Naive thymus-derived CD8-positive, alpha-beta T cell (primary cell): ENCODE measurements at regions not wholly inside any gene's neighbourhood (a gene's known extent, or its start where the extent isn't known, plus 50 kb on each side); places are given as distances from the start of the nearest gene placed in this dataset.

Experiments used
- ATAC-seq, 2 donors: fragments of 150-1000 bp; cut with Tn5 transposase in 1 of 2; sonication (Bioruptor Pico), chemical (Tn5 transposase) in 1 of 2; 1 replicate in 1 of 2; 2 replicates in 1 of 2; pipeline ENCODE4 v1.10.0; 2021; ENCODE audit warnings: mild to moderate bottlenecking in 2 of 2, moderate library complexity in 2 of 2
- POLR2A ChIA-PET: fragments of 350-600 bp; sonication (Branson Sonifier 250); formaldehyde crosslinking; loops from one replicate; lab custom pipeline; 2021; ENCODE audit warnings: antibody characterized with exemption; lab: Charles Lee
- DNase-seq, 10 donors: peaks; one replicate each; pipeline versions ENCODE4 v3.0.0 to v3.0.0-alpha.2; 2020 to 2022
- H3K27ac Mint-ChIP-seq, 10 donors: one replicate each; pipeline ENCODE4 v1.8.0; 2020 to 2022; ENCODE audit warnings: mild to moderate bottlenecking in 10 of 10, mixed read lengths in 10 of 10, moderate library complexity in 4 of 10, inconsistent platforms in 1 of 10
- H3K27me3 Mint-ChIP-seq, 5 donors: one replicate each; pipeline ENCODE4 v1.8.0; 2021 to 2022; ENCODE audit warnings: mixed read lengths in 5 of 5
- H3K36me3 Mint-ChIP-seq, 3 donors: one replicate each; pipeline ENCODE4 v1.8.0; 2020 to 2022; ENCODE audit warnings: mixed read lengths in 3 of 3, mild to moderate bottlenecking in 2 of 3, inconsistent platforms in 1 of 3
- H3K4me1 Mint-ChIP-seq, 4 donors: one replicate each; pipeline ENCODE4 v1.8.0; 2021 to 2022; ENCODE audit warnings: mixed read lengths in 4 of 4
- H3K4me3 Mint-ChIP-seq, 10 donors: one replicate each; pipeline ENCODE4 v1.8.0; 2020 to 2022; ENCODE audit warnings: mild to moderate bottlenecking in 10 of 10, mixed read lengths in 10 of 10, moderate library complexity in 6 of 10, inconsistent platforms in 1 of 10
- H3K9me3 Mint-ChIP-seq, 9 donors: one replicate each; pipeline ENCODE4 v1.8.0; 2020 to 2022; ENCODE audit warnings: mixed read lengths in 9 of 9, mild to moderate bottlenecking in 3 of 9, inconsistent platforms in 1 of 9, moderate library complexity in 1 of 9

DNA sequence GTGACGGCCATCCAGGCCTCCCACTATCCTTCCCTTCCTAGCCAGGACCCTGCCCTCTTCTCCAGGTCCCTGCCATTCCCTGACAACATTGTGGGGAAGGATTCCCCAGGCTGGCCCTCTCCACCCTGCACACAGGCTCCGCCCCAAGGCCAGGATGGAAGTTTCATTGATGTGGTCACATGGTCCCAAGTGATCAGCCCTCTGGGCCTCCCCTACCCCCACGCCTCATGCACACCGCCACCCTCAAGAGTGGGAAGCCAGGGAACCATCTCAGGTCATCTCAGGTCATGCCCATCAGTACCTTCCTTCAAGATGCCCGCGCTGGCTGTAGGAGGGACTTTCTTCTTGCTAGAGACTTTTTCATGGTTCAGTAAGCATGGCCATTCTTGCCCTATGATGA, 514.8 kb upstream of the RAB6C start:
- no peak for ATAC-seq
- peaks cover 0 to 6% (median 0%) of the 10 kb centered on the region in 9 donors for H3K9me3 Mint-ChIP-seq
- POLR2A ChIA-PET = no interaction called here
- no peak overlapping the region for H3K27ac Mint-ChIP-seq
- H3K4me1 Mint-ChIP-seq = peaks cover 0 to 2% (median 0%) of the 10 kb centered on the region in 4 donors
- DNase-seq = no peak
- H3K27me3 Mint-ChIP-seq = peaks cover 0 to 3% (median 0%) of the 10 kb centered on the region in 5 donors
- no peak overlapping the region for H3K4me3 Mint-ChIP-seq
- no peaks in the 10 kb centered on the region for H3K36me3 Mint-ChIP-seq

DNA sequence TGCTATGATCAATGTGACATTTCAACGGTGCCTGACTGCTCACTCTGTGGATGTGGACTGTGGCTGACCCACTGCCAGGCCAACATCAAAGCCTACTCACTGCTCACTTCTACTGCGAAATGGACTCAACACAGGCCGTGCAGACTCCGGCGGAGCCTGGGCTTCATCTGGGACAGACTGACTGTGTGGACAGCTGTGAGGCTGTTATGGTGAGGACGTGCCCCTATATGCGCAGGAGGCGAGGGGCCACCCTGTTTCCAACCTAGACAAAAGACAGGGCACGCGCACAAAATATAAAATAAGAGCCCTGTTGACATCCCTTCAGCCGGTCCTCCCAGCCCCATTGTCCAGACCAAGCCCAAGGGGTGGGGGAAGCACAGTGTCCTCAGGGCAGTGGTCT, 514.4 kb upstream of the RAB6C start:
- Mint-ChIP-seq H3K9me3 (peaks cover 0 to 6% (median 0%) of the 10 kb centered on the region in 9 donors), H3K36me3 (no peaks in the 10 kb centered on the region), H3K4me1 (peaks cover 0 to 2% (median 0%) of the 10 kb centered on the region in 4 donors), H3K27ac (no peak overlapping the region), H3K4me3 (no peak overlapping the region), H3K27me3 (peaks cover 0 to 3% (median 0%) of the 10 kb centered on the region in 5 donors)
- POLR2A ChIA-PET = no interaction called here
- no peak for DNase-seq
- ATAC-seq = no peak

DNA sequence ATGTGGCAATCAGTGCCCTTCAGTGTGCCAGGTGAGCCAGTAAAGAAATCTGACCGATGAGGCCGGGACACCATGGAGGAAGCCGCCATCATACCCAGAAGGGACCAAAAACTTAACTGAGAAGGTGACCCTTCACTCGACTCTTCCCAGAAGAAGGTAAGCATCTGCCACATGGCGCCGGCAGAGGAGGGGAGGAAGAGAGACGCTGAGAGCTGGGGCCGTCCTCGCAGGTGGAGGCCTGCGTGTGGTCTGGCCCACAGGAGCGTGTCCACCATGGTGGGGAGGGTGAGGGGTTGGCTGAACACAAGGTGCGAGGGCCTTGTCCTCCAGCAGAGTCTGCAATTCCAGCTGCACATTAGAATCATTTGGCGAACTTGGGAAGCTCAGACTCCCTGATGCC, 513.1 kb upstream of the RAB6C start:
- Mint-ChIP-seq H3K27ac (no peak overlapping the region), H3K9me3 (peaks cover 0 to 6% (median 0%) of the 10 kb centered on the region in 9 donors), H3K27me3 (peaks cover 0 to 3% (median 0%) of the 10 kb centered on the region in 5 donors), H3K4me1 (peaks cover 0 to 2% (median 0%) of the 10 kb centered on the region in 4 donors), H3K36me3 (no peaks in the 10 kb centered on the region), H3K4me3 (no peak overlapping the region)
- POLR2A ChIA-PET = no interaction called here
- no peak for DNase-seq
- no peak for ATAC-seq

DNA sequence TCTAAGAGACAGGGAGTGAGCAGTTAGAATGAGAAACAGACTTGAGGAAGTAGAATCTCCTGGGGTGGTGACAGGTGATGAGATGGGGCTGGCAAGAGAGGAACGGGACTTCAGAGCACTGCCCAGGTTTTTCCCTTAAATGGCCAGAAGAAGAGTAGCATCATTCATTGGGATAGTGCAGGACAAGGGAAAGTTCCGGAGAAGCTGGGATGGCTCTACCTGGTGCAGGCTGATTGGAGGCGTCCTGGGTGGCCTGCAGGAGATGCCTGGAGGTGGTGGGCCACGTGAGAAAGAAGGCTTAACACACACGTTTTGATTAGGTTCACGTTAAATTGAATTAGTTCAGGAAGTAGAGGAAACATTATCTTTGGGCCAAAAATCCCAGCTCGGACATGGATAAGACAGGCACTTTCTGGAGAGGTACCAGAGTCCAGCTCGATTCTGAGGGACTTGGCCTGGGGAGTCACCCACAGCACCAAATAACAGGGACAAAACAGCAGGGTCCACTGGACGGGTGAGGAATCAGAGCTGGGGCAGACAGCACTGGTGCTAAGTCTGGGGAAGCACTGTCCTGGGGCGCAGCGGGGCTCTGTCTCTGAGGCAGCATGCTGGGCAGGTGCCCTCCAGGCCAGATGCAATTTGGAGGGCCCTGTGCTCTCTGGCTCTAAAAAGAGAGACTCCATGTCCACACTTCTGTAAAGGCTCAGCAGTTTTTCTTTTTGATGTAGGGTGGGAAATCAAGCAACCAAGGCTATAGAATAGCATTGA, 512.3 kb upstream of the RAB6C start:
- Mint-ChIP-seq H3K4me1 (peaks cover 0 to 2% (median 0%) of the 10 kb centered on the region in 4 donors), H3K27me3 (peaks cover 0 to 3% (median 0%) of the 10 kb centered on the region in 5 donors), H3K9me3 (peaks cover 0 to 4% (median 0%) of the 10 kb centered on the region in 9 donors), H3K4me3 (no peak overlapping the region), H3K27ac (no peak overlapping the region), H3K36me3 (no peaks in the 10 kb centered on the region)
- ATAC-seq (no peak), DNase-seq (no peak)
- POLR2A ChIA-PET = no interaction called here

DNA sequence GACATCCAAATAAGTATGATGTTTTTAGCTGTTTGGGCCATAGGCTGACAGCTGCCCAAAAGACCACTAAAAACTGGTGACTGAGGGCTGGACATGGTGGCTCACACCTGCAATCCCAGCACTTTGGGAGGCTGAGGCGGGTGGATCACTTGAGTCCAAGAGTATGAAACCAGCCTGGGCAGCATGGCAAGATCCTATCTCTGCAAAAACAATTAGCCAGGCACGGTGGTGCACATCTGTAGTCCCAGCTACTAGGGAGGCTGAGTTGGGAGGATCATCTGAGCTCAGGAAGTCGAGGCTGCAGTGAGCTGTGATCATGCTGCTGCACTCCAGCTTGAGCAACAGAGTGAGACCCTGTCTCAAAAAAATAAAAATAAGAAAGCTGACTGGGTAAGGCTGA, 511.5 kb upstream of the RAB6C start:
- Mint-ChIP-seq H3K9me3 (peaks cover 0 to 4% (median 0%) of the 10 kb centered on the region in 9 donors), H3K27me3 (peaks cover 0 to 3% (median 0%) of the 10 kb centered on the region in 5 donors), H3K4me3 (no peak overlapping the region), H3K27ac (no peak overlapping the region), H3K36me3 (no peaks in the 10 kb centered on the region), H3K4me1 (peaks cover 0 to 2% (median 0%) of the 10 kb centered on the region in 4 donors)
- ATAC-seq (no peak), DNase-seq (no peak)
- POLR2A ChIA-PET = no interaction called here

DNA sequence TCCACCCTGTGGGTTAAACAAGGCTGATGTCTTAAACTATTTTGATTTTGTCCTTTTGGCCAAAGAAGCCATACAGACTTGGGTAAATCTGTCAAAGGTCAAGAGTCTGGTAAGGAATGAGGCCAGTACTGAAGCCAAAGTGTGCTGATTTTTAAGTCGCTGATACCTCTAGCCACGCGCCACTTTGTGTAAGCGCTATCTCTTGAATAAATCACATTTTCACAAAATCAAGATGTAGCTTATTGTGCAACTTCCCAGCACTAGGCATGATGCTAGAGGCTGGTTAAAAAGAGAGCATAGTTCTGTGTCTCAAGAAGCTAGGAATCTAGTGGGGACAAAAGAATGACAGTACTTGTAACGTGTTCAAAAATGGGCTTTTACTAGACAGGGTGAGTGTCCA, 510.6 kb upstream of the RAB6C start:
- Mint-ChIP-seq H3K36me3 (no peaks in the 10 kb centered on the region), H3K4me1 (peaks cover 0 to 2% (median 0%) of the 10 kb centered on the region in 4 donors), H3K27ac (no peak overlapping the region), H3K27me3 (peaks cover 1 to 11% (median 3%) of the 10 kb centered on the region in 5 donors), H3K4me3 (no peak overlapping the region), H3K9me3 (peaks cover 0 to 4% (median 0%) of the 10 kb centered on the region in 9 donors)
- ATAC-seq = no peak
- POLR2A ChIA-PET = no interaction called here
- no peak for DNase-seq

DNA sequence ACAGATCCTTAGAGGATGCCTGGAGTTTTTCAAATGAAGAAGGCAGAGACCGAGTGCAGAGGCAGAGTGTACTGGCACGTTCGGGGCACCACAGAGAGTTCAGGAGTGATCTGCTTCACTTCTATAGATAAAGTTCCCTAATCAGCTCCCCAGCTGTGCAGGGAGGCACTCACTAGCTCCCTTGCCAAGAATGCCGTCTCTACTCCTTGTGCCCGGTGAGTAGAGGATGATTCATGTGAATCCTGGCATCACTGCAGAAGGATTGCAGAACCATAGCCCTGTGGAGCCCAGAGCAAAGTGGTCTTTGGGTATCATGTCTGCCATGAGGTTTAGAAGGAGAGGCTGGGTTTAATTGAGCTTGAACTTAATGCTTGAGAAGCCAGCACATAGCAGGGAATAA, 510.1 kb upstream of the RAB6C start:
- POLR2A ChIA-PET = no interaction called here
- DNase-seq (no peak), ATAC-seq (no peak)
- Mint-ChIP-seq H3K4me1 (peaks cover 0 to 2% (median 0%) of the 10 kb centered on the region in 4 donors), H3K27me3 (peaks cover 3 to 15% (median 4%) of the 10 kb centered on the region in 5 donors), H3K9me3 (peaks cover 0 to 4% (median 0%) of the 10 kb centered on the region in 9 donors), H3K36me3 (no peaks in the 10 kb centered on the region), H3K4me3 (no peak overlapping the region), H3K27ac (no peak overlapping the region)

DNA sequence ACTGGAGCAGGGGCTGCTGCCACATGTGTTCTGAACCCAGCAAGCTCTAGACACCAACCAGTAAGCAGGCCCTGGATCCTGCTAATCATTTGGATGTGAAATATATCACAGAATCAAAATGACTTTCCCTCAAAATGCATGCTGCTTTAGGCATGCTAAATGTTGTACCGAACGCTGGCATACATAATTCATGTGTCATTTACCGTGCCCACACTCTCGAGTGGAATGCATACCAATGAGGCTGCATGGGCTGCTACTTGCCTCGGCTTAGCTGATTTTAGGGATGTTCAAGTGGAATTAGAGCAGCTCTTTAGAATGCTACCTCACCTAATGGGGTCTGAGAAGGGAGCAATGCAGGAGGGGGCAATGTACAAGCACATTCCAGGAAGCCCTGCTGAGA, 509.6 kb upstream of the RAB6C start:
- DNase-seq (no peak), ATAC-seq (no peak)
- Mint-ChIP-seq H3K4me3 (no peak overlapping the region), H3K27me3 (peaks cover 1 to 20% (median 4%) of the 10 kb centered on the region in 5 donors), H3K27ac (no peak overlapping the region), H3K9me3 (peaks cover 0 to 4% (median 0%) of the 10 kb centered on the region in 9 donors), H3K36me3 (no peaks in the 10 kb centered on the region), H3K4me1 (no peaks in the 10 kb centered on the region)
- POLR2A ChIA-PET = no interaction called here

DNA sequence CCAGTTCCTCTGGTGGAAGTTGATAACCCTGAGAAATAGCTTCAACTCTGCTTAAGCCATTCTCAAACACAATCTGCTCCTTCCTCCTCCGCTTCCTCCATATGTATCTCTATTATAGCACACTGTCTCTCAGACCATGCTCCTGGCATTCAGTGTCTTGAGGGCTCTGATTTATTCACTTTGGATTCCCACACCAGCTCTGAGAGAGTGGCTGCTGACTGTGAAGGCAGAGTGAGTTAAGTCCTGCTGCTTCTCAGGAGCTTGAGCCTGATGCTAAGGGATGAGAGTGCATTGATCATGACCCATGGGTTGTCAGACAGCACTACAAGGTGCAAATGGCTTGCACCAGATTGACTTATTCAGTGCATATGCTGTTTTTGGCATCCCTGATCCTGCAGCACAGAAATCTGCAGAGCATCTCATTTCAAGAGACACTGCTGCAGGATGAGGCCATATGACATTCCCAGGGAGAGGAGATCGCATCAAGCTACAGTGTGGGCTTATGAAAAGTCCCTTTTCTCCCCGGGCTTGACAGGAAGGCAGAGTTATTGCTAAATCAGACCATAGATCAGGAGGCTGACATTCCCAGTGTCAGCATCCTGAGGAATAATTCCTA, 500.5 kb upstream of the RAB6C start:
- Mint-ChIP-seq H3K9me3 (peaks cover 0 to 3% (median 0%) of the 10 kb centered on the region in 9 donors), H3K27ac (no peak overlapping the region), H3K4me3 (no peak overlapping the region), H3K4me1 (peaks cover 0 to 2% (median 0%) of the 10 kb centered on the region in 4 donors), H3K27me3 (peaks cover 1 to 26% (median 12%) of the 10 kb centered on the region in 5 donors), H3K36me3 (no peaks in the 10 kb centered on the region)
- ATAC-seq = no peak
- POLR2A ChIA-PET = no interaction called here
- DNase-seq = no peak

DNA sequence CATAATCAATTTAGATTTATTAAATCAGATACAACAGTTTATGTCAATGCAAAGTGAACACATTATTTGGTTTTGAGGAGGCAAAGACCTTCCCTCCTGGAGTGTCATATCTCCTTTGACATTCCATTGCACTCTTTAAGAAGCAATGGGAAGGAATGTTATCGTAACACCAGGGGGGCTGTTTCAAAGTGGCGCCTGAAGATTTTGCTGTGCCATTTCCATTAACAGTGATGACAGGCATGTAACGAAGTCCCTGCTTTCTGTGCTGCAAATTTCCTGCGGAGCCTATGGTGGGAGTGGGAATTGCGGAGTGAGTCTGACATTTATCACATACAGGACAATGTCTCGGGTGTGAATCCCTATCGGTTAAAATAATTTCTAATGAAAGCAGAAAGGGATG, 499.6 kb upstream of the RAB6C start:
- DNase-seq (no peak), ATAC-seq (no peak)
- Mint-ChIP-seq H3K4me3 (no peak overlapping the region), H3K4me1 (peaks cover 0 to 2% (median 0%) of the 10 kb centered on the region in 4 donors), H3K27me3 (peaks cover 0 to 17% (median 8%) of the 10 kb centered on the region in 5 donors), H3K9me3 (peaks cover 0 to 3% (median 0%) of the 10 kb centered on the region in 9 donors), H3K27ac (no peak overlapping the region), H3K36me3 (no peaks in the 10 kb centered on the region)
- POLR2A ChIA-PET = no interaction called here

DNA sequence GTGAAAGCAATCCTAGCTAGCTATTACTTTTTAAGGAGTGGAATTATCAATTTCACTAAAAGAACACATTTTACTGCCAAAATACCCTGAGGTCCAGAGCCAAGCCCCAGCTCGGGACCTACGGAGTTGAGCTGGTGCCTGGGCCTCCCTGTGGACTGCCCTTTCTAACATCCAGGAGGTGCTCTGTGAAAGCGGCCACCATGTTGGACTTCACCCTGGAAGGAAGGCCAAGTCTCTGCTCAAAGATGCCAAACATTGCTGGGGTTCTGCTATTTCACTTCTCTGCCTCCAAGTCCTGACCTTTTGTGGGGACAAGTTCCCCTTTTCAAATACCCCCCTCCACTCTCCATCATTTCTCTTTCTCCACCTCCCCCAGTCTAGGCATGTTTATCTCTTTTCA, 498.7 kb upstream of the RAB6C start:
- H3K27me3 Mint-ChIP-seq = peaks cover 0 to 13% (median 8%) of the 10 kb centered on the region in 5 donors
- no peak overlapping the region for H3K4me3 Mint-ChIP-seq
- H3K4me1 Mint-ChIP-seq = peaks cover 0 to 2% (median 1%) of the 10 kb centered on the region in 4 donors
- POLR2A ChIA-PET = no interaction called here
- DNase-seq = no peak
- no peak overlapping the region for H3K27ac Mint-ChIP-seq
- H3K9me3 Mint-ChIP-seq = peaks cover 0 to 3% (median 0%) of the 10 kb centered on the region in 9 donors
- no peaks in the 10 kb centered on the region for H3K36me3 Mint-ChIP-seq
- no peak for ATAC-seq

DNA sequence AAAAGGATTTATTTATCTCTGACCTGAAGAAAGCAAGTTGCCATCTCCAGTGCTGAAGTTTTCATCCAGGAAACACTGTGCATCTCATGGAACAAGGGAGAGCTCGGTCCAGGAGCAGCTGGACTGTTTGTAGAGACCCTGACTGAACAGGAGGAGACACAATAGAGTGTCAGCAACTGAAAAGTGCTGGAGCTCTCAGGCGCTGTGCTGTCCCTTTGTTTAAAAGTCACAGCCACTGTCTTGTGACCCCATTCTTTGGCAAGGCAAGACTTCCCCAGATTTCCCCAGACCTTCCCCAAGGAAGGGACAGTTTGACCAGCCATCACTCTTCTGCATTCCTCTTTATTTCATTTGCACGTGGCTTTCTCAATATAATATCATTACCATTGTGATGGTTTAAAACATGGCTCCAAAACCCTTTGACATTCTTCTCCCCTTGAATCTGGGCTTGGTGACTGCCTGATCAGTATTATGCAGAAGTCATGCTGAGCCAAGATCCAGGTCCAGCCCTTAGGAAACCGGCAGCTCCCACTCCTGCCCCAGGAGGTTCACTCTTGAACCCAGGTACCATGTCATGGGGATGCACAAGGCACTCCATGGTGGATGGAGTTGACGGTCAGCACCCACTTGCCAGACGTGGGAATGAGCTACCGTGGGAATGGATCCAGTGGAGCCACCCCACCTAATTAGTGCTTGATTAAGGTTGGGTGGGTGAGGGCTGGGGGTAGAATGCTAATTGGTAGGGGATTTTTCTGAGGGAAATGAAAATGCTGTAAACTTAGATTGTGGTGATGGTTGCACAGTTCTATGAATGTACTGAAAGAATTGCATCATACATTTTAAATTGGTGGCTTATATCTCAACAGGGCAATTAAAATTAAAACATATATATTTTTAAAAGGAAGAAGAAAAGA, 497.9 kb upstream of the RAB6C start:
- Mint-ChIP-seq H3K27ac (no peak overlapping the region), H3K4me3 (no peak overlapping the region), H3K9me3 (no peaks in the 10 kb centered on the region), H3K36me3 (no peaks in the 10 kb centered on the region), H3K4me1 (peaks cover 0 to 2% (median 1%) of the 10 kb centered on the region in 4 donors), H3K27me3 (peaks cover 0 to 13% (median 9%) of the 10 kb centered on the region in 5 donors)
- ATAC-seq (no peak), DNase-seq (no peak)
- POLR2A ChIA-PET = no interaction called here
